B cell (primary cell): ENCODE measurements at regions not wholly inside any gene's neighbourhood (a gene's known extent, or its start where the extent isn't known, plus 50 kb on each side); places are given as distances from the start of the nearest gene placed in this dataset.

Experiments used
- ATAC-seq: fragments of 200-7000 bp; cut with Tn5 transposase; one replicate; pipeline ENCODE4 v1.10.0; 2021; ENCODE audit warnings: low read depth, mild to moderate bottlenecking, moderate number of reproducible peaks, moderate library complexity
- CTCF ChIA-PET: fragments of 350-600 bp; sonication (Branson Sonifier 250); formaldehyde crosslinking; loops from one replicate; lab custom pipeline; 2021; ENCODE audit warnings: antibody characterized with exemption, inconsistent platforms; lab: Charles Lee
- POLR2A ChIA-PET: fragments of 350-600 bp; sonication (Branson Sonifier 250); formaldehyde crosslinking; loops from one replicate; lab custom pipeline; 2021; ENCODE audit warnings: antibody characterized with exemption; lab: Charles Lee
- DNase-seq: peaks from one replicate; pipeline ENCODE4 v3.0.0; 2013
- H2AFZ ChIP-seq: 2 replicates; pipeline ENCODE4 v1.6.1; 2012; ENCODE audit warnings: mild to moderate bottlenecking, low read depth, low read length; ENCODE audit not compliant: insufficient read depth, poor library complexity, severe bottlenecking
- H3K27ac ChIP-seq, 2 donors: 1 replicate in 1 of 2; 2 replicates in 1 of 2; pipeline ENCODE4 v1.5.1; 2012 to 2013; ENCODE audit warnings: low read length in 2 of 2, mild to moderate bottlenecking in 2 of 2, moderate library complexity in 1 of 2
- H3K27me3 ChIP-seq, 4 experiments: fragments of 200-600 bp in 1 of 4; sonication (generic) in 1 of 4; replicated peaks in 1 of 4; 1 replicate in 2 of 4; 2 replicates in 2 of 4; pipeline versions ENCODE4 v1.6.1 to v1.7.0; 2013 to 2016; ENCODE audit warnings: low read length in 3 of 4, mild to moderate bottlenecking in 2 of 4, mixed read lengths in 1 of 4, moderate library complexity in 1 of 4; ENCODE audit not compliant: insufficient read depth in 4 of 4, control insufficient read depth in 3 of 4; ENCODE audit errors: control extremely low read depth in 1 of 4
- H3K36me3 ChIP-seq, 2 experiments: replicated peaks in 1 of 2; 1 replicate in 1 of 2; 2 replicates in 1 of 2; pipeline versions ENCODE4 v1.6.1 to v1.7.1; 2013; ENCODE audit warnings: low read length in 1 of 2; ENCODE audit not compliant: insufficient read depth in 2 of 2, control insufficient read depth in 1 of 2; ENCODE audit errors: control extremely low read depth in 1 of 2, extremely low read depth in 1 of 2
- H3K4me1 ChIP-seq, 2 donors: fragments of 200-600 bp in 1 of 2; sonication (generic) in 1 of 2; 1 replicate in 1 of 2; 2 replicates in 1 of 2; pipeline versions ENCODE4 v1.5.1 to v1.6.1; 2013 to 2017; ENCODE audit warnings: low read length in 2 of 2; ENCODE audit not compliant: control insufficient read depth in 2 of 2, insufficient read depth in 2 of 2
- H3K4me2 ChIP-seq: replicated peaks from 2 replicates; pipeline ENCODE3; 2012; ENCODE audit warnings: mild to moderate bottlenecking, low read depth, low read length; ENCODE audit not compliant: poor library complexity, severe bottlenecking
- H3K4me3 ChIP-seq, 5 experiments: fragments of 200-600 bp in 1 of 5; sonication (generic) in 1 of 5; 1 replicate in 3 of 5; 2 replicates in 2 of 5; pipeline versions ENCODE4 v1.5.1 to v1.7.0; 2011 to 2016; ENCODE audit warnings: low read length in 4 of 5, mild to moderate bottlenecking in 4 of 5, low read depth in 2 of 5, control low read depth in 1 of 5, moderate library complexity in 1 of 5; ENCODE audit not compliant: insufficient read depth in 1 of 5; ENCODE audit errors: control extremely low read depth in 1 of 5, extremely low read depth in 1 of 5
- H3K79me2 ChIP-seq: fragments of 200-600 bp; sonication (generic); one replicate; pipeline ENCODE4 v1.6.0; 2016; ENCODE audit warnings: low read length; ENCODE audit not compliant: control insufficient read depth, insufficient read depth
- H3K9ac ChIP-seq: fragments of 200-600 bp; sonication (generic); 2 replicates; pipeline ENCODE4 v1.6.1; 2017; ENCODE audit warnings: mild to moderate bottlenecking, low read length, moderate library complexity
- H3K9me3 ChIP-seq, 3 donors: one replicate each; pipeline versions ENCODE4 v1.6.1 to v1.7.1; 2013; ENCODE audit warnings: low read length in 2 of 3; ENCODE audit not compliant: control insufficient read depth in 2 of 3, insufficient read depth in 1 of 3; ENCODE audit errors: control extremely low read depth in 1 of 3
- H4K20me1 ChIP-seq: 2 replicates; pipeline ENCODE4 v1.6.0; 2012; ENCODE audit warnings: mild to moderate bottlenecking, low read length; ENCODE audit not compliant: insufficient read depth, control insufficient read depth, poor library complexity, severe bottlenecking
- H3K27ac Mint-ChIP-seq: one replicate; pipeline ENCODE4 v1.8.0; 2021; ENCODE audit warnings: mixed read lengths
- H3K27me3 Mint-ChIP-seq: one replicate; pipeline ENCODE4 v1.8.0; 2021; ENCODE audit warnings: mixed read lengths
- H3K4me1 Mint-ChIP-seq: one replicate; pipeline ENCODE4 v1.8.0; 2021; ENCODE audit warnings: mixed read lengths
- H3K4me3 Mint-ChIP-seq: one replicate; pipeline ENCODE4 v1.8.0; 2021; ENCODE audit warnings: mixed read lengths
- H3K9me3 Mint-ChIP-seq: one replicate; pipeline ENCODE4 v1.8.0; 2022; ENCODE audit warnings: mixed read lengths; ENCODE audit not compliant: insufficient read depth
- CTCF ChIP-seq: fragments of 200-600 bp; IDR thresholded peaks from one replicate; pipeline ENCODE4 v1.8.0; 2022; ENCODE audit warnings: antibody characterized with exemption, mild to moderate bottlenecking
- EZH2 ChIP-seq: IDR thresholded peaks from 2 replicates; pipeline ENCODE4 v1.6.1; 2012; ENCODE audit warnings: borderline replicate concordance, low read depth, mild to moderate bottlenecking, moderate library complexity, low read length; ENCODE audit not compliant: insufficient read depth, poor library complexity, severe bottlenecking
- WGBS: methylation state at CpG from one replicate; pipeline ENCODE4 v1.1.5; 2013; ENCODE audit warnings: missing lambda C conversion rate; ENCODE audit not compliant: insufficient coverage; 5-methylcytosine and 5-hydroxymethylcytosine counted together
- intact Hi-C: fragments of 100-400 bp; cut with micrococcal nuclease; formaldehyde crosslinking; loops from one replicate; pipeline ENCODE4 v1.10.0; 2022

GRCh38 chr11:92436034-92436920 lies 211.7 kb downstream of the FAT3 start:
- Mint-ChIP-seq H3K4me1 (no peaks in the 10 kb centered on the region), H3K9me3 (no peaks in the 10 kb centered on the region), H3K4me3 (no peak overlapping the region), H3K27me3 (no peaks in the 10 kb centered on the region), H3K27ac (no peak overlapping the region)
- no peak overlapping the region for H3K4me3 ChIP-seq
- H3K4me1 ChIP-seq: no peaks in the 10 kb centered on the region
- ChIA-PET CTCF (no interaction called here), POLR2A (no interaction called here)
- H4K20me1 ChIP-seq: no peaks in the 10 kb centered on the region
- H3K9me3 ChIP-seq: peaks cover 0 to 12% (median 0%) of the 10 kb centered on the region in 3 donors
- DNase-seq (no peak), ATAC-seq (no peak)
- H3K79me2 ChIP-seq: no peaks in the 10 kb centered on the region
- intact Hi-C loops: no loop called here
- no peak overlapping the region for H3K9ac ChIP-seq
- H3K4me2 ChIP-seq: no peak overlapping the region
- 84% methylated on average over 8 of the region's 8 CpGs for WGBS
- no peak overlapping the region for H3K27ac ChIP-seq
- no peak overlapping the region for H2AFZ ChIP-seq
- no peaks in the 10 kb centered on the region for H3K27me3 ChIP-seq
- TF ChIP-seq CTCF: no peak
- no peak for TF ChIP-seq EZH2
- no peaks in the 10 kb centered on the region for H3K36me3 ChIP-seq

GRCh38 chr11:92439133-92439532 lies 214.5 kb downstream of the FAT3 start:
- TF ChIP-seq CTCF: no peak
- TF ChIP-seq EZH2: no peak
- POLR2A ChIA-PET: no interaction called here

More at GRCh38 chr11:92439133-92439532, 214.5 kb downstream of the FAT3 start:
- H3K9me3 ChIP-seq: no peaks in the 10 kb centered on the region
- H3K4me3 ChIP-seq: no peak overlapping the region
- no peaks in the 10 kb centered on the region for H3K27me3 ChIP-seq
- H3K27me3 Mint-ChIP-seq: no peaks in the 10 kb centered on the region
- intact Hi-C loops: no loop called here
- H3K9me3 Mint-ChIP-seq: no peaks in the 10 kb centered on the region
- no CpG with 5 or more reads among the region's 1 CpG for WGBS
- no peak overlapping the region for H3K4me3 Mint-ChIP-seq
- H3K9ac ChIP-seq: no peak overlapping the region
- no peak overlapping the region for H3K4me2 ChIP-seq
- H3K36me3 ChIP-seq: no peaks in the 10 kb centered on the region
- CTCF ChIA-PET: no interaction called here
- no peaks in the 10 kb centered on the region for H4K20me1 ChIP-seq
- no peaks in the 10 kb centered on the region for H3K4me1 Mint-ChIP-seq
- DNase-seq (no peak), ATAC-seq (no peak)
- H3K27ac Mint-ChIP-seq: no peak overlapping the region
- H2AFZ ChIP-seq: no peak overlapping the region
- no peak overlapping the region for H3K27ac ChIP-seq
- H3K79me2 ChIP-seq: no peaks in the 10 kb centered on the region
- H3K4me1 ChIP-seq: no peaks in the 10 kb centered on the region
